IMR-90 (cell line): ENCODE measurements at regions not wholly inside any gene's neighbourhood (a gene's known extent, or its start where the extent isn't known, plus 50 kb on each side); places are given as distances from the start of the nearest gene placed in this dataset.

Source experiments
- ATAC-seq: fragments of 200-7000 bp; cut with Tn5 transposase; 2 replicates; pipeline ENCODE4 v1.9.1; 2020; ENCODE audit warnings: low read depth, mild to moderate bottlenecking, moderate library complexity
- BruUV-seq: library from RNA; stranded (reverse); fragments of 400-500 nt; replicated peaks from 2 replicates; lab custom pipeline; 2021; lab: Mats Ljungman, UMichigan
- CTCF ChIA-PET: fragments of 300-600 bp; formaldehyde crosslinking; extraction: SDS; loops from one replicate; lab custom pipeline; 2021; ENCODE audit warnings: antibody characterized with exemption; lab: Yijun Ruan, JAX
- POLR2A ChIA-PET: fragments of 300-600 bp; sonication (Branson Sonifier 250); formaldehyde crosslinking; loops from one replicate; lab custom pipeline; 2022; ENCODE audit warnings: antibody characterized with exemption; ENCODE audit not compliant: unreplicated experiment; lab: Charles Lee
- DNase-seq: peaks from one replicate; pipeline ENCODE4 v3.0.0; 2013
- H2AFZ ChIP-seq: replicated peaks from 2 replicates; pipeline ENCODE3; 2013; ENCODE audit warnings: low read length, mild to moderate bottlenecking; ENCODE audit not compliant: poor library complexity
- H2AK5ac ChIP-seq: 2 replicates; pipeline ENCODE4 v1.6.1; 2013; ENCODE audit warnings: low read depth, low read length, inconsistent platforms
- H2AK9ac ChIP-seq: replicated peaks from 2 replicates; pipeline ENCODE3; 2013; ENCODE audit warnings: mild to moderate bottlenecking, low read depth, low read length, moderate library complexity; ENCODE audit not compliant: poor library complexity
- H2BK120ac ChIP-seq: 2 replicates; pipeline ENCODE4 v1.6.1; 2013; ENCODE audit warnings: low read depth, low read length, inconsistent platforms
- H2BK15ac ChIP-seq: 3 replicates; pipeline ENCODE4 v1.6.1; 2013; ENCODE audit warnings: low read depth, low read length, inconsistent platforms
- H2BK20ac ChIP-seq: 2 replicates; pipeline ENCODE4 v1.6.1; 2013; ENCODE audit warnings: low read depth, mild to moderate bottlenecking, inconsistent platforms, low read length, moderate library complexity
- H2BK5ac ChIP-seq: 2 replicates; pipeline ENCODE4 v1.6.1; 2013; ENCODE audit warnings: mild to moderate bottlenecking, low read depth, low read length, inconsistent platforms; ENCODE audit not compliant: poor library complexity, severe bottlenecking
- H3K14ac ChIP-seq: replicated peaks from 2 replicates; pipeline ENCODE4 v1.6.1; 2013; ENCODE audit warnings: low read depth, low read length, inconsistent platforms
- H3K18ac ChIP-seq: 2 replicates; pipeline ENCODE4 v1.6.1; 2013; ENCODE audit warnings: low read depth, low read length, control low read depth
- H3K23ac ChIP-seq: 2 replicates; pipeline ENCODE4 v1.6.1; 2013; ENCODE audit warnings: low read depth, low read length, inconsistent platforms
- H3K27ac ChIP-seq: 2 replicates; pipeline ENCODE4 v1.5.1; 2013; ENCODE audit warnings: mild to moderate bottlenecking, control low read depth, low read length; ENCODE audit not compliant: insufficient read depth
- H3K27me3 ChIP-seq: 2 replicates; pipeline ENCODE4 v1.6.1; 2013; ENCODE audit warnings: low read length; ENCODE audit not compliant: control insufficient read depth, insufficient read depth
- H3K36me3 ChIP-seq: 2 replicates; pipeline ENCODE4 v1.6.1; 2013; ENCODE audit warnings: low read length, mixed read lengths; ENCODE audit not compliant: control insufficient read depth, insufficient read depth
- H3K4ac ChIP-seq: 2 replicates; pipeline ENCODE4 v1.6.1; 2013; ENCODE audit warnings: low read depth, low read length, inconsistent platforms
- H3K4me1 ChIP-seq: 2 replicates; pipeline ENCODE4 v1.6.1; 2013; ENCODE audit warnings: low read length, mixed read lengths; ENCODE audit not compliant: control insufficient read depth, insufficient read depth
- H3K4me2 ChIP-seq: 2 replicates; pipeline ENCODE4 v1.6.1; 2013; ENCODE audit warnings: low read depth, mild to moderate bottlenecking, control low read depth, low read length, moderate library complexity
- H3K4me3 ChIP-seq: 2 replicates; pipeline ENCODE4 v1.5.1; 2013; ENCODE audit warnings: low read depth, mild to moderate bottlenecking, control low read depth, low read length, moderate library complexity; ENCODE audit not compliant: insufficient read depth
- H3K56ac ChIP-seq: 2 replicates; pipeline ENCODE4 v1.6.1; 2013; ENCODE audit warnings: low read length, inconsistent platforms; ENCODE audit not compliant: insufficient read depth; ENCODE audit errors: extremely low read depth
- H3K79me1 ChIP-seq, 2 experiments: 2 replicates each; pipeline ENCODE4 v1.6.1; 2013; ENCODE audit warnings: low read length in 2 of 2, inconsistent platforms in 1 of 2, low read depth in 1 of 2
- H3K9ac ChIP-seq: 2 replicates; pipeline ENCODE4 v1.6.1; 2013; ENCODE audit warnings: low read depth, low read length, control low read depth
- H3K9me1 ChIP-seq: 2 replicates; pipeline ENCODE4 v1.6.1; 2013; ENCODE audit warnings: low read length, inconsistent platforms; ENCODE audit not compliant: insufficient read depth
- H3K9me3 ChIP-seq: 2 replicates; pipeline ENCODE4 v1.6.1; 2013; ENCODE audit warnings: low read length; ENCODE audit not compliant: control insufficient read depth, insufficient read depth
- H4K20me1 ChIP-seq: 2 replicates; pipeline ENCODE4 v1.6.1; 2013; ENCODE audit warnings: low read length, inconsistent platforms; ENCODE audit not compliant: insufficient read depth
- H4K5ac ChIP-seq: 2 replicates; pipeline ENCODE4 v1.6.1; 2013; ENCODE audit warnings: mild to moderate bottlenecking, low read depth, low read length, control low read depth
- H4K8ac ChIP-seq, 2 experiments: 2 replicates each; pipeline ENCODE4 v1.6.1; 2013; ENCODE audit warnings: low read depth in 2 of 2, low read length in 2 of 2, control low read depth in 1 of 2, inconsistent platforms in 1 of 2
- H4K91ac ChIP-seq: 2 replicates; pipeline ENCODE4 v1.6.1; 2013; ENCODE audit warnings: low read depth, low read length, inconsistent platforms; ENCODE audit not compliant: insufficient read depth
- CEBPB ChIP-seq: IDR thresholded peaks from 2 replicates; pipeline ENCODE4 v1.6.1; 2012; ENCODE audit warnings: low read depth, low read length, improper control_type of control experiment
- MXI1 ChIP-seq: IDR thresholded peaks from 2 replicates; pipeline ENCODE4 v1.6.1; 2012; ENCODE audit warnings: low read depth, mild to moderate bottlenecking, low read length, moderate library complexity, borderline replicate concordance
- RFX5 ChIP-seq: IDR thresholded peaks from 2 replicates; pipeline ENCODE4 v1.8.0; 2012; ENCODE audit warnings: low read depth, mild to moderate bottlenecking, low read length, moderate library complexity
- SMC3 ChIP-seq: fragments of 150-350 bp; IDR thresholded peaks from 2 replicates; pipeline ENCODE4 v1.6.1; 2016; ENCODE audit warnings: low read depth, mild to moderate bottlenecking, antibody characterized with exemption, low read length, moderate library complexity
- WGBS, 2 experiments: methylation state at CpG; one replicate each; pipeline versions ENCODE4 v1.1.5 to v1.1.7; 2013; ENCODE audit warnings: missing lambda C conversion rate in 2 of 2; ENCODE audit not compliant: insufficient read length in 1 of 2; ENCODE audit errors: extremely low coverage in 2 of 2; 5-methylcytosine and 5-hydroxymethylcytosine counted together
- dilution Hi-C: fragments of 300-500 bp; cut with HindIII; formaldehyde crosslinking; loops from one replicate; pipeline ENCODE4 v1.14.3; 2018; ENCODE audit warnings: low sequenced_read_pairs; ENCODE audit not compliant: unreplicated experiment
- in situ Hi-C: fragments of 300-500 bp; cut with MboI; formaldehyde crosslinking; loops from 3 replicates; pipeline ENCODE4 v1.14.3; 2019; ENCODE audit warnings: low sequenced_read_pairs, inconsistent platforms, mixed read lengths
- intact Hi-C: fragments of 100-400 bp; cut with micrococcal nuclease; formaldehyde crosslinking; loops from 2 replicates; pipeline ENCODE4 v1.10.0; 2022
- TF ChIP-seq, protein P1 (sequence below): fragments of 150-350 bp; IDR thresholded peaks from 2 replicates; pipeline ENCODE4 v1.6.1; 2017; ENCODE audit warnings: mild to moderate bottlenecking, antibody characterized with exemption, low read length, low read depth
- TF ChIP-seq, protein P2 (sequence below): fragments of 150-350 bp; IDR thresholded peaks from 2 replicates; pipeline ENCODE4 v1.6.1; 2016; ENCODE audit warnings: low read depth, mild to moderate bottlenecking, low read length, moderate library complexity, borderline replicate concordance

DNA sequence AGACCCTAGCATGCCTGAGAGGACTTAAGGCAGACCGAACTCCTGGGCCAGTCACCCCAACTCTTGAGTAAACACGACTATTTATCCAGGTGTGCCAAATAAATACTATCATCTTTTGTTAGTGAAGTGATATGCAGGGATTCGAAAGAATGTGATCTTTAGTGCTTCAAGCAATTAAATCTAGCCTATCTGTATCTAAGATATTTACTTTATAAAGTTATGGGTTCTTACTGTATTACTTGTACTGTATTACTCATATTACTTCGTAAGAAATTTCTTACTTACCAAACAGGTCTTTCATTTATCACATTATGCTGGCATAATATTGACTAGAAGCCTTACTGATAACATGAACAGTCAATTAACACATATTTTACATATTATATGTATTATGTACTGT, 211.6 kb upstream of the NECTIN3 start:
- no peak for TF ChIP-seq RFX5
- TF ChIP-seq CEBPB, result no peak
- TF ChIP-seq MXI1, result no peak
- TF ChIP-seq, protein P1, sequence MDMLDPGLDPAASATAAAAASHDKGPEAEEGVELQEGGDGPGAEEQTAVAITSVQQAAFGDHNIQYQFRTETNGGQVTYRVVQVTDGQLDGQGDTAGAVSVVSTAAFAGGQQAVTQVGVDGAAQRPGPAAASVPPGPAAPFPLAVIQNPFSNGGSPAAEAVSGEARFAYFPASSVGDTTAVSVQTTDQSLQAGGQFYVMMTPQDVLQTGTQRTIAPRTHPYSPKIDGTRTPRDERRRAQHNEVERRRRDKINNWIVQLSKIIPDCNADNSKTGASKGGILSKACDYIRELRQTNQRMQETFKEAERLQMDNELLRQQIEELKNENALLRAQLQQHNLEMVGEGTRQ, result no peak
- TF ChIP-seq, protein P2, sequence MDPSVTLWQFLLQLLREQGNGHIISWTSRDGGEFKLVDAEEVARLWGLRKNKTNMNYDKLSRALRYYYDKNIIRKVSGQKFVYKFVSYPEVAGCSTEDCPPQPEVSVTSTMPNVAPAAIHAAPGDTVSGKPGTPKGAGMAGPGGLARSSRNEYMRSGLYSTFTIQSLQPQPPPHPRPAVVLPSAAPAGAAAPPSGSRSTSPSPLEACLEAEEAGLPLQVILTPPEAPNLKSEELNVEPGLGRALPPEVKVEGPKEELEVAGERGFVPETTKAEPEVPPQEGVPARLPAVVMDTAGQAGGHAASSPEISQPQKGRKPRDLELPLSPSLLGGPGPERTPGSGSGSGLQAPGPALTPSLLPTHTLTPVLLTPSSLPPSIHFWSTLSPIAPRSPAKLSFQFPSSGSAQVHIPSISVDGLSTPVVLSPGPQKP, result no peak
- TF ChIP-seq SMC3, result no peak
- H4K5ac ChIP-seq, result no peak overlapping the region
- in situ Hi-C loops, result no loop called here
- H3K9ac ChIP-seq, result no peak overlapping the region
- H4K8ac ChIP-seq, result no peak overlapping the region
- dilution Hi-C loops, result no loop called here
- ATAC-seq (no peak), DNase-seq (no peak)
- H3K4me2 ChIP-seq, result no peak overlapping the region
- no peaks in the 10 kb centered on the region for H3K4me1 ChIP-seq
- no peak overlapping the region for H2AK5ac ChIP-seq
- H3K9me1 ChIP-seq, result no peaks in the 10 kb centered on the region
- no peak overlapping the region for H3K18ac ChIP-seq
- H3K4me3 ChIP-seq, result no peak overlapping the region
- no peak overlapping the region for H2BK15ac ChIP-seq
- WGBS, 2 experiments, result no CpG with 5 or more reads among the region's 4 CpGs
- no peak overlapping the region for H2BK5ac ChIP-seq
- H3K27ac ChIP-seq, result no peak overlapping the region
- no peak overlapping the region for H2BK20ac ChIP-seq
- H3K14ac ChIP-seq, result no peak overlapping the region
- no peak overlapping the region for H2BK120ac ChIP-seq
- no TSS peak for BruUV-seq
- H3K56ac ChIP-seq, result no peak overlapping the region
- no peaks in the 10 kb centered on the region for H3K27me3 ChIP-seq
- H2AFZ ChIP-seq, result no peak overlapping the region
- intact Hi-C loops, result no loop called here
- H3K9me3 ChIP-seq, result no peaks in the 10 kb centered on the region
- H3K36me3 ChIP-seq, result no peaks in the 10 kb centered on the region
- no peak overlapping the region for H3K23ac ChIP-seq
- H3K79me1 ChIP-seq, result no peaks in the 10 kb centered on the region
- ChIA-PET POLR2A (no interaction called here), CTCF (no interaction called here)
- H4K20me1 ChIP-seq, result no peaks in the 10 kb centered on the region
- H3K4ac ChIP-seq, result no peak overlapping the region
- no peak overlapping the region for H2AK9ac ChIP-seq
- H4K91ac ChIP-seq, result no peak overlapping the region
